DND-41 (cell line): ENCODE measurements at regions not wholly inside any gene's neighbourhood (a gene's known extent, or its start where the extent isn't known, plus 50 kb on each side); places are given as distances from the start of the nearest gene placed in this dataset.

Experiments used
- ATAC-seq: fragments of 200-7000 bp; cut with Tn5 transposase; 3 replicates; pipeline ENCODE4 v1.9.1; 2021; ENCODE audit warnings: low read depth; ENCODE audit not compliant: insufficient read depth
- DNase-seq: peaks from one replicate; pipeline ENCODE4 v3.0.0-alpha.2; 2020
- H2AFZ ChIP-seq: 2 replicates; pipeline ENCODE4 v1.6.0; 2012; ENCODE audit warnings: low read depth, low read length
- H3K27ac ChIP-seq: 2 replicates; pipeline ENCODE4 v1.5.1; 2012; ENCODE audit warnings: low read length, inconsistent platforms
- H3K27me3 ChIP-seq: fragments of 200-600 bp; sonication (generic); 2 replicates; pipeline ENCODE4 v1.6.0; 2012; ENCODE audit warnings: low read length, mild to moderate bottlenecking, inconsistent platforms; ENCODE audit not compliant: insufficient read depth, poor library complexity
- H3K36me3 ChIP-seq: 2 replicates; pipeline ENCODE4 v1.5.1; 2012; ENCODE audit warnings: low read length, inconsistent platforms; ENCODE audit not compliant: insufficient read depth
- H3K4me1 ChIP-seq: 2 replicates; pipeline ENCODE4 v1.5.1; 2012; ENCODE audit warnings: mild to moderate bottlenecking, low read length; ENCODE audit not compliant: insufficient read depth
- H3K4me2 ChIP-seq: 2 replicates; pipeline ENCODE4 v1.6.0; 2012; ENCODE audit warnings: mild to moderate bottlenecking, moderate library complexity, low read length, inconsistent platforms; ENCODE audit not compliant: insufficient read depth
- H3K4me3 ChIP-seq, 2 experiments: fragments of 200-600 bp in 1 of 2; shearing (Covaris generic) in 1 of 2; 2 replicates each; pipeline ENCODE4 v1.5.1; 2012 to 2016; ENCODE audit warnings: inconsistent platforms in 2 of 2, low read length in 2 of 2, mild to moderate bottlenecking in 2 of 2, low read depth in 1 of 2, moderate library complexity in 1 of 2
- H3K79me2 ChIP-seq: 2 replicates; pipeline ENCODE4 v1.6.0; 2012; ENCODE audit warnings: low read length, inconsistent platforms; ENCODE audit not compliant: insufficient read depth
- H3K9ac ChIP-seq: 2 replicates; pipeline ENCODE4 v1.6.0; 2012; ENCODE audit warnings: low read depth, mild to moderate bottlenecking, inconsistent platforms, low read length, moderate library complexity
- H3K9me3 ChIP-seq: 2 replicates; pipeline ENCODE4 v1.5.1; 2012; ENCODE audit warnings: low read length, moderate library complexity, mild to moderate bottlenecking, inconsistent platforms; ENCODE audit not compliant: insufficient read depth, severe bottlenecking
- H4K20me1 ChIP-seq: 2 replicates; pipeline ENCODE4 v1.6.0; 2012; ENCODE audit warnings: low read length; ENCODE audit not compliant: insufficient read depth
- EZH2 ChIP-seq: IDR thresholded peaks from 3 replicates; pipeline ENCODE4 v1.6.1; 2012; ENCODE audit warnings: borderline replicate concordance, low read depth, mild to moderate bottlenecking, moderate library complexity, low read length, inconsistent platforms; ENCODE audit not compliant: severe bottlenecking
- TF ChIP-seq, protein P1 (sequence below): IDR thresholded peaks from 2 replicates; pipeline ENCODE4 v1.5.1; 2012; ENCODE audit warnings: borderline replicate concordance, low read length, moderate library complexity, mild to moderate bottlenecking; ENCODE audit not compliant: poor library complexity, severe bottlenecking; ENCODE audit errors: extremely low read depth

DNA sequence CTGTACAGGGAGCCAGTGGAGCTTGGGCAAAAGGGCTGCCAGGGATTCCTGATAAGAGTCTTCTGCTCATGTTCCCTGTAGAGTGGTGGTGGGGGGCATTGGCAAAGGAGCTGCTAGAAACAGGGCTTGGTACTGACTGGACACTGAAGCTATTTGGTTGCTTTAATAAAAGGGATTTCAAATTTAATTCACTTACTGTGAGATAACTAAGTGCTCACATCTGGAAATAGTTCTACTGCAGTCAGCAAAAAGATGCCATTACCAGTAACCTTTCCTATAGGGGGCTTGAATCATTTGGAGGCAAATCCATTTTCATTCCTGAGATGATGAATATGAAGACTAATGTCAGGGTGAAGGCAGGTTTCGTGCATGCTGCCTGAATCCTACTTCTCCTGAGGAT is 94.3 kb upstream of the DOCK10 start:
- ATAC-seq (no peak), DNase-seq (no peak)
- Histone ChIP-seq H3K27me3 (peaks cover 4% of the 10 kb centered on the region), H3K27ac (no peak overlapping the region), H4K20me1 (no peaks in the 10 kb centered on the region), H3K4me2 (no peak overlapping the region), H2AFZ (no peak overlapping the region), H3K36me3 (no peaks in the 10 kb centered on the region), H3K4me1 (no peaks in the 10 kb centered on the region), H3K4me3 (no peak overlapping the region), H3K9me3 (no peaks in the 10 kb centered on the region), H3K79me2 (no peaks in the 10 kb centered on the region), H3K9ac (no peak overlapping the region)
- TF ChIP-seq, protein P1, sequence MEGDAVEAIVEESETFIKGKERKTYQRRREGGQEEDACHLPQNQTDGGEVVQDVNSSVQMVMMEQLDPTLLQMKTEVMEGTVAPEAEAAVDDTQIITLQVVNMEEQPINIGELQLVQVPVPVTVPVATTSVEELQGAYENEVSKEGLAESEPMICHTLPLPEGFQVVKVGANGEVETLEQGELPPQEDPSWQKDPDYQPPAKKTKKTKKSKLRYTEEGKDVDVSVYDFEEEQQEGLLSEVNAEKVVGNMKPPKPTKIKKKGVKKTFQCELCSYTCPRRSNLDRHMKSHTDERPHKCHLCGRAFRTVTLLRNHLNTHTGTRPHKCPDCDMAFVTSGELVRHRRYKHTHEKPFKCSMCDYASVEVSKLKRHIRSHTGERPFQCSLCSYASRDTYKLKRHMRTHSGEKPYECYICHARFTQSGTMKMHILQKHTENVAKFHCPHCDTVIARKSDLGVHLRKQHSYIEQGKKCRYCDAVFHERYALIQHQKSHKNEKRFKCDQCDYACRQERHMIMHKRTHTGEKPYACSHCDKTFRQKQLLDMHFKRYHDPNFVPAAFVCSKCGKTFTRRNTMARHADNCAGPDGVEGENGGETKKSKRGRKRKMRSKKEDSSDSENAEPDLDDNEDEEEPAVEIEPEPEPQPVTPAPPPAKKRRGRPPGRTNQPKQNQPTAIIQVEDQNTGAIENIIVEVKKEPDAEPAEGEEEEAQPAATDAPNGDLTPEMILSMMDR: no peak
- no peak for TF ChIP-seq EZH2

GRCh38 chr2:225131898-225132297 is 89.6 kb upstream of the DOCK10 start:
- no peak for ATAC-seq
- no peaks in the 10 kb centered on the region for H3K79me2 ChIP-seq

GRCh38 chr2:225130093-225130492 is 87.8 kb upstream of the DOCK10 start:
- ATAC-seq: no peak
- Histone ChIP-seq H3K4me1 (no peaks in the 10 kb centered on the region), H4K20me1 (no peaks in the 10 kb centered on the region), H2AFZ (no peak overlapping the region), H3K4me2 (no peak overlapping the region), H3K27ac (no peak overlapping the region), H3K9me3 (no peaks in the 10 kb centered on the region), H3K9ac (no peak overlapping the region), H3K27me3 (peaks cover 2% of the 10 kb centered on the region), H3K79me2 (no peaks in the 10 kb centered on the region), H3K36me3 (no peaks in the 10 kb centered on the region), H3K4me3 (no peak overlapping the region)
- no peak for DNase-seq
- TF ChIP-seq, protein P1: no peak
- TF ChIP-seq EZH2: no peak

More at GRCh38 chr2:225131898-225132297, 89.6 kb upstream of the DOCK10 start:
- H3K4me2 ChIP-seq: no peak overlapping the region
- no peak for TF ChIP-seq EZH2
- TF ChIP-seq, protein P1: no peak
- peaks cover 2% of the 10 kb centered on the region for H3K27me3 ChIP-seq
- H2AFZ ChIP-seq: no peak overlapping the region
- no peak overlapping the region for H3K9ac ChIP-seq
- no peaks in the 10 kb centered on the region for H3K4me1 ChIP-seq
- no peaks in the 10 kb centered on the region for H3K9me3 ChIP-seq
- DNase-seq: no peak
- no peaks in the 10 kb centered on the region for H3K36me3 ChIP-seq
- no peaks in the 10 kb centered on the region for H4K20me1 ChIP-seq
- no peak overlapping the region for H3K27ac ChIP-seq
- no peak overlapping the region for H3K4me3 ChIP-seq

- Histone ChIP-seq H3K9ac (no peak overlapping the region), H2AFZ (no peak overlapping the region), H3K27me3 (no peaks in the 10 kb centered on the region), H3K79me2 (no peaks in the 10 kb centered on the region), H3K4me3 (no peak overlapping the region), H4K20me1 (no peaks in the 10 kb centered on the region), H3K4me1 (no peaks in the 10 kb centered on the region), H3K9me3 (no peaks in the 10 kb centered on the region), H3K4me2 (no peak overlapping the region), H3K27ac (no peak overlapping the region), H3K36me3 (no peaks in the 10 kb centered on the region)
- ATAC-seq: no peak
- no peak for DNase-seq
- TF ChIP-seq, protein P1: no peak
- no peak for TF ChIP-seq EZH2
Observed at GRCh38 chr2:225124311-225125017, 82.2 kb upstream of the DOCK10 start.
